ENCODE measurements at regions not wholly inside any gene's neighbourhood (a gene's known extent, or its start where the extent isn't known, plus 50 kb on each side); places are given as distances from the start of the nearest gene placed in this dataset.
A peak's percentile ranks its signal among the peaks of the same experiment; 100 is the strongest.

GRCh38 chr5:132134384-132134783 lies 60.8 kb downstream of the CSF2 start:
- peak in 3 of 12 donors; percentile 19 to 35 (median 26) for TF ChIP-seq CTCF (IDR thresholded peaks at IDR 0.05)
- TF ChIP-seq POLR2A (IDR thresholded peaks at IDR 0.05), result no peak

Data from heart left ventricle (tissue), 13 donors.